Prostate gland (tissue), 2 donors: ENCODE measurements at regions not wholly inside any gene's neighbourhood (a gene's known extent, or its start where the extent isn't known, plus 50 kb on each side); places are given as distances from the start of the nearest gene placed in this dataset.

Experiments used
- POLR2A ChIP-seq: fragments of 450-650 bp; IDR thresholded peaks from one replicate; pipeline ENCODE4 v1.6.1; 2016; ENCODE audit warnings: antibody characterized with exemption, mild to moderate bottlenecking
- TF ChIP-seq, protein P1 (sequence below), 4 experiments: fragments of 200-600 bp in 2 of 4; fragments of 450-650 bp in 2 of 4; sonication (generic) in 2 of 4; IDR thresholded peaks; 1 replicate in 3 of 4; 2 replicates in 1 of 4; pipeline ENCODE4 v1.5.1; 2016 to 2019; ENCODE audit warnings: antibody characterized with exemption in 4 of 4, mild to moderate bottlenecking in 2 of 4, moderate library complexity in 2 of 4

DNA sequence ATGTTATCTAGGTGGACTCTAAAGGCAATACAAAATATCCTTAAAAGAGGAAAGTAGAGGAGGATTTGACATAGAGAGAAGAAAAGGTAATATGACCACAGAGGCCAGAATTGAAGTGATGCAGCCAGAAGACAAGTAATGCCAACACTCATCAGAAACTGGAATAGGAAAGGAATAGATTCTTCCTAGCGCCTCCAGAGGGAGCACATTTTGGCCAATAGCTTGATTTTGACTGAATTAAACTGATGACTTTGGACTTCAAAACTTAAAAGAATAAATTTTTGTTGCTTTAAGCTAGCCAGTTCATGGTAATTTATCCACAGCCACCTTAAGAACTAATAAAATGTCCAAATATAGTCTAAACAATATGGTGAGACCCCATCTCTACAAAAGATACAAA is 1921.9 kb downstream of the OLFM4 start:
- TF ChIP-seq, protein P1, sequence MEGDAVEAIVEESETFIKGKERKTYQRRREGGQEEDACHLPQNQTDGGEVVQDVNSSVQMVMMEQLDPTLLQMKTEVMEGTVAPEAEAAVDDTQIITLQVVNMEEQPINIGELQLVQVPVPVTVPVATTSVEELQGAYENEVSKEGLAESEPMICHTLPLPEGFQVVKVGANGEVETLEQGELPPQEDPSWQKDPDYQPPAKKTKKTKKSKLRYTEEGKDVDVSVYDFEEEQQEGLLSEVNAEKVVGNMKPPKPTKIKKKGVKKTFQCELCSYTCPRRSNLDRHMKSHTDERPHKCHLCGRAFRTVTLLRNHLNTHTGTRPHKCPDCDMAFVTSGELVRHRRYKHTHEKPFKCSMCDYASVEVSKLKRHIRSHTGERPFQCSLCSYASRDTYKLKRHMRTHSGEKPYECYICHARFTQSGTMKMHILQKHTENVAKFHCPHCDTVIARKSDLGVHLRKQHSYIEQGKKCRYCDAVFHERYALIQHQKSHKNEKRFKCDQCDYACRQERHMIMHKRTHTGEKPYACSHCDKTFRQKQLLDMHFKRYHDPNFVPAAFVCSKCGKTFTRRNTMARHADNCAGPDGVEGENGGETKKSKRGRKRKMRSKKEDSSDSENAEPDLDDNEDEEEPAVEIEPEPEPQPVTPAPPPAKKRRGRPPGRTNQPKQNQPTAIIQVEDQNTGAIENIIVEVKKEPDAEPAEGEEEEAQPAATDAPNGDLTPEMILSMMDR (IDR thresholded peaks at IDR 0.05) = no peak
- TF ChIP-seq POLR2A = no peak
